Ovary (tissue), 7 donors: ENCODE measurements at regions not wholly inside any gene's neighbourhood (a gene's known extent, or its start where the extent isn't known, plus 50 kb on each side); places are given as distances from the start of the nearest gene placed in this dataset.

Source experiments
- DNase-seq, 5 donors: peaks; one replicate each; pipeline ENCODE4 v3.0.0-alpha.2; 2019 to 2020
- H3K27ac ChIP-seq, 2 donors: fragments of 200-600 bp; one replicate each; pipeline versions ENCODE4 v1.5.1 to v1.8.0; 2019 to 2022
- H3K27me3 ChIP-seq: fragments of 200-600 bp; one replicate; pipeline ENCODE4 v1.8.0; 2022
- H3K36me3 ChIP-seq: fragments of 200-600 bp; sonication (generic); one replicate; pipeline ENCODE4 v1.5.1; 2019
- H3K4me1 ChIP-seq: one replicate; pipeline ENCODE4 v1.8.1; 2013; ENCODE audit warnings: mild to moderate bottlenecking, moderate library complexity; ENCODE audit not compliant: insufficient read depth
- H3K4me3 ChIP-seq: fragments of 200-600 bp; sonication (generic); one replicate; pipeline ENCODE4 v1.5.1; 2017
- H3K9me3 ChIP-seq, 2 donors: fragments of 200-600 bp in 1 of 2; sonication (generic) in 1 of 2; one replicate each; pipeline versions ENCODE4 v1.5.1 to v1.8.1; 2013 to 2019; ENCODE audit warnings: mild to moderate bottlenecking in 1 of 2, moderate library complexity in 1 of 2
- EP300 ChIP-seq: sonication (generic); formaldehyde crosslinking; IDR thresholded peaks from one replicate; pipeline ENCODE4 v1.6.1; 2017; ENCODE audit warnings: antibody characterized with exemption
- POLR2A ChIP-seq: fragments of 450-650 bp; IDR thresholded peaks from one replicate; pipeline ENCODE4 v1.6.1; 2017; ENCODE audit warnings: antibody characterized with exemption, mild to moderate bottlenecking, moderate library complexity
- WGBS, 3 donors: extraction: QIAGEN DNeasy Blood & Tissue Kit in 1 of 3; methylation state at CpG; one replicate each; pipeline versions ENCODE4 v1.1.5 to v1.1.7; 2013 to 2017; 5-methylcytosine and 5-hydroxymethylcytosine counted together
- intact Hi-C, 4 donors: fragments of 100-400 bp; cut with DNase I; formaldehyde crosslinking; loops; one replicate each; pipeline versions ENCODE4 v1.11.0 to v1.15.1; 2022 to 2023
- TF ChIP-seq, protein P1 (sequence below), 3 donors: fragments of 450-650 bp in 2 of 3; fragments of 200-600 bp in 1 of 3; IDR thresholded peaks; one replicate each; pipeline versions ENCODE4 v1.5.1 to v1.8.0; 2016 to 2022; ENCODE audit warnings: antibody characterized with exemption in 3 of 3, mild to moderate bottlenecking in 1 of 3
- donor health status: DM: no; HTN: no; CAD: no; lungs with moderate emphysema.
- donor health status: DM: no; HTN: no; CAD: no.
- donor health status: Bipolar disorder and iron deficiency.
- donor health status: DM: no; HTN: no; CAD: no.
- donor health status: DM: yes; HTN: yes; CAD: no.

DNA sequence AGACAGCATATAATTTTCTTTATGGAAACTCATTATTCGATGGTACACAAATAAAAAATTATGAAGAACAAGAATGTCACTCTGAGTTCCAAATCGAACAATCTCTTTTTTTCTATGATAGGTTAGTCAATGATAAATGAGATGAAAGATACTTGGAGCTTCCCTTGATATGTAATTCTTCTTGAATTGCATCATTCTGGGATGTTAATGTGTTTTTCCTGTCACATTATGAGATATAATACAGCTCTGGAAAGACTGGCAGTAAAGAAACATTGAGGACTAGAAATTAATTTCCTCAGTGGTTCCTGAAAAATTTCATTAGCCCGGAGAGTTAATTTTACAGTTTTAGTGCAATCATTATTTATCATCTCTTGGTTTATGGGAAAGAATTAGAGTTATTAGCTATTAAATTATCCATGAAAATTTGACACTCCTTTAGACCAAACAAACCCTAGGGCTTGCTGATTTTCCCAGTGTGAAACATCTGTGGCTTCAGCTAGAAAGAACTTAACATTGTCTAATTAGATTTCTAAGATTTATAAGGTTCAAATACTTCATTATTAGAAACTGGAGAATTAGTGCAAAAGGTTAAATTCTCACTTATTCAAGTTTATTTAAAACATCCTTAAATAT lies 1546.6 kb upstream of the TENM3 start:
- no peak for DNase-seq
- H3K27me3 ChIP-seq: no peaks in the 10 kb centered on the region
- no peak overlapping the region for H3K4me3 ChIP-seq
- WGBS, 3 donors: 72 to 79% (median 74%) methylated on average over 3 of the region's 3 CpGs
- H3K36me3 ChIP-seq: no peaks in the 10 kb centered on the region
- intact Hi-C loops: no loop called here
- H3K9me3 ChIP-seq: no peaks in the 10 kb centered on the region
- TF ChIP-seq POLR2A: no peak
- TF ChIP-seq, protein P1, sequence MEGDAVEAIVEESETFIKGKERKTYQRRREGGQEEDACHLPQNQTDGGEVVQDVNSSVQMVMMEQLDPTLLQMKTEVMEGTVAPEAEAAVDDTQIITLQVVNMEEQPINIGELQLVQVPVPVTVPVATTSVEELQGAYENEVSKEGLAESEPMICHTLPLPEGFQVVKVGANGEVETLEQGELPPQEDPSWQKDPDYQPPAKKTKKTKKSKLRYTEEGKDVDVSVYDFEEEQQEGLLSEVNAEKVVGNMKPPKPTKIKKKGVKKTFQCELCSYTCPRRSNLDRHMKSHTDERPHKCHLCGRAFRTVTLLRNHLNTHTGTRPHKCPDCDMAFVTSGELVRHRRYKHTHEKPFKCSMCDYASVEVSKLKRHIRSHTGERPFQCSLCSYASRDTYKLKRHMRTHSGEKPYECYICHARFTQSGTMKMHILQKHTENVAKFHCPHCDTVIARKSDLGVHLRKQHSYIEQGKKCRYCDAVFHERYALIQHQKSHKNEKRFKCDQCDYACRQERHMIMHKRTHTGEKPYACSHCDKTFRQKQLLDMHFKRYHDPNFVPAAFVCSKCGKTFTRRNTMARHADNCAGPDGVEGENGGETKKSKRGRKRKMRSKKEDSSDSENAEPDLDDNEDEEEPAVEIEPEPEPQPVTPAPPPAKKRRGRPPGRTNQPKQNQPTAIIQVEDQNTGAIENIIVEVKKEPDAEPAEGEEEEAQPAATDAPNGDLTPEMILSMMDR (IDR thresholded peaks at IDR 0.05): no peak
- TF ChIP-seq EP300: no peak
- no peaks in the 10 kb centered on the region for H3K4me1 ChIP-seq
- no peak overlapping the region for H3K27ac ChIP-seq

DNA sequence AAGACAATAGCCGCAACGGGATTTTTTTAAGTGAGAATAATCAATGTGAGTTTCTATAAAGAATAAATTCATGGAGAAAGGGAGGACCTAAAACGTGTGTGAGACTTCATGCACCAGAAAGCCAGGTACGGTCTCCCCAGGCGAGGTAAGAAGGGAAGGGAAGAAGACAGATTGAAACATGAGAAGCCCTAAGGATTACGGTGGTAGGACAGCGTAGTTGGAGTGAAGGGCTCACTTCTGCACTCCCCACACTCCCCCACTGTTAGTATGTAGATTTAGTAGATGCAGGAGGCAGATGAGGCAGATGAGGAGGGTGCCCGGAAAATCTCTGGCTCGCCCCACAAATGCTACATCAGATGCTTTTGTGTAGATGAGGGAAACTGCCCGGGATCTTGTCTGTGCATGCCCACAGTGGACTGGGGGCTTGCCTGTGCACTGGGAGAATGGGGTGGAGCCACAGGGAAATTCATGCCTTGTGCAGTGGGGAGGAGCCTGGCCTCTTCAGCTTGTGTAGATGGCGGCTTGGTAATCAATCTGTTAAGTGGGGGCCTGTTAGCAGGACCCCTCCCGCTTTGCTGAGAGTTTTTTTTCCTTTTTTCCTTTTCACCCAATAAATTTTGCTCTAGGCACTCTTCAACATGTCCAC lies 1544.5 kb upstream of the TENM3 start:
- H3K27ac ChIP-seq: no peak overlapping the region
- intact Hi-C loops: no loop called here
- H3K27me3 ChIP-seq: no peaks in the 10 kb centered on the region
- no peak overlapping the region for H3K4me3 ChIP-seq
- no peaks in the 10 kb centered on the region for H3K36me3 ChIP-seq
- no peaks in the 10 kb centered on the region for H3K4me1 ChIP-seq
- DNase-seq: no peak
- WGBS, 3 donors: 87 to 88% (median 88%) methylated on average over 12 of the region's 12 CpGs
- H3K9me3 ChIP-seq: no peaks in the 10 kb centered on the region
- no peak for TF ChIP-seq EP300
- TF ChIP-seq, protein P1 (IDR thresholded peaks at IDR 0.05): no peak
- TF ChIP-seq POLR2A: no peak

DNA sequence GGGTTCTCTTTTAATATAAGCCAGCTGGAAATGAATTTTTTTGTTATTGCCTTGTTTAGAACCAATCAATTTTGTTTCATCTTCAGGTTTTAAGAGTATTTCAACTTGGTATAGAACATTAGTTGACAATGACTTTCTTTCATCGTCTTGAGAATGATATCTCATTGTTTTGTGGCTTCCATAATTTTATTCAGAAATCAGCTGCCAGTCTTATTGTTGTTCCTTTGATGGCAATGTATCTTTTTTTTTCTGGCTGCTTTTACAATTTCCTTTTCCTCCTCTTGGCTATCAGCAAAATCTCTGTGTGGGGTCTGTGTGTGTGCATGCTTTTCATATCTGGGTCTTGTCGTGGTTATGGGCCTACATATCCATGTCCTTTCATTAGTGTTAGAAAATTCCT lies 1536.4 kb upstream of the TENM3 start:
- intact Hi-C loops: no loop called here
- WGBS, 3 donors: 76 to 84% (median 82%) methylated on average over 2 of the region's 2 CpGs
- no peak overlapping the region for H3K27ac ChIP-seq
- H3K36me3 ChIP-seq: no peaks in the 10 kb centered on the region
- TF ChIP-seq POLR2A: no peak
- no peak for TF ChIP-seq EP300
- TF ChIP-seq, protein P1 (IDR thresholded peaks at IDR 0.05): no peak
- H3K4me1 ChIP-seq: no peaks in the 10 kb centered on the region
- no peak overlapping the region for H3K4me3 ChIP-seq
- DNase-seq: no peak
- H3K27me3 ChIP-seq: no peaks in the 10 kb centered on the region
- no peaks in the 10 kb centered on the region for H3K9me3 ChIP-seq

DNA sequence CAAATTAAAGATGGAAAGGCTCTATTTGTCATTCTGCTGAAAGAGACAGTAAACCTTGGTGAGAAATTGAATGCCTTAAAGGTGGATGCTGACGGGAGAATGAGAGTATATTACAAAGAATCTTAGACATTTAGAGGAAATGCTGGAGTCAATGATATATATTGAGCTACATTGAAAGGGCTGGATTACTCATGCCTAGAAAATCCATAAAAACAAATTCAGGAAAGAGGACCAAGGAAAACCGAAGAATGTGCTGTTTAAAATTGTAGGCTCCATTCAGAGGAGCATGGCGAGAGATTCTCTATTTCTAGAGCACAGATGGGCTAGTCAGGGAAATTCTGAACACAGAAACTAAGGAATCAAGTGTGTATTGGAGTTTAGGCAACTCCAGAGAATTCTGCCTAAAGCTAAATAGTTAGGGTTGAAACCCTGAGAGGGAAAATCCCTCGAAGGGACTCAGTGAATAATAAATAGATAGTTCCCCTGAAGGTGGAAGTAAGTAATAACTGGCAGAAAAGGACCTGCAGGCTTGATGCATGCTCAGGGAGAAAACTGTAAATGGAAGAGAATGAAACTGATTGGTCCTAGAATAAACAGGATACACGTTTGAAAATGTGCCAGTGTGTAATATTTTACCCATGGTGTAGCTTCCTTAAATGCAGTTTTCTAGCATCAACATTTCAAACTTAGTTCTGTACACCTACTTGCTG lies 1532.4 kb upstream of the TENM3 start:
- H3K4me3 ChIP-seq: no peak overlapping the region
- no peaks in the 10 kb centered on the region for H3K36me3 ChIP-seq
- H3K9me3 ChIP-seq: no peaks in the 10 kb centered on the region
- intact Hi-C loops: no loop called here
- TF ChIP-seq EP300: no peak
- TF ChIP-seq, protein P1 (IDR thresholded peaks at IDR 0.05): no peak
- TF ChIP-seq POLR2A: no peak
- H3K27me3 ChIP-seq: no peaks in the 10 kb centered on the region
- 62 to 67% (median 65%) methylated on average over 5 of the region's 5 CpGs for WGBS, 3 donors
- DNase-seq: no peak
- no peaks in the 10 kb centered on the region for H3K4me1 ChIP-seq
- H3K27ac ChIP-seq: no peak overlapping the region
